ENCODE measurements at regions not wholly inside any gene's neighbourhood (a gene's known extent, or its start where the extent isn't known, plus 50 kb on each side); places are given as distances from the start of the nearest gene placed in this dataset.

DNA sequence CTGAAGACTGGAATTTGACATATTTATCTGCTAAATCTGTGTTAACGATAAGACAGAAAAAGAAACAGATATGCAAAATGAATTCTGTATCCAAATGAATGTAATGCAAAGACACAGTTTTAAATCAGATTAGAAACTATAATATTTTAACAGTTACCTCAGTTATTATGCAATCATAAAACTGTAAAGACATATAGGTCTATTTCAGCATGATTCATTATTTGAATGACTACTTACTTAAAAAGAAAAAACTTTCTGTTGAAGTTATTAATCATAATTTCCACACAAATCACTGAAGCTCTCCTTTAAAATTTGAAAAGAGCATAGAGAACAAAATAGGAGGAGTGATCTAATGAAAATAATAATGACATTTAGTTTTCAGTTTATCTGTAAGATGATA is 742.6 kb downstream of the FSCB start:
- H3K4me1 ChIP-seq (ENCODE audit: control insufficient read depth, insufficient read depth, low read length) = no peaks in the 10 kb centered on the region
- no peak for TF ChIP-seq ZNF354C (tag by site-specific recombination; IDR thresholded peaks at IDR 0.05; ENCODE audit: borderline replicate concordance, low read depth)
- no peak for TF ChIP-seq ZNF350 (tag by site-specific recombination; IDR thresholded peaks at IDR 0.05)
- no peak for TF ChIP-seq ZNF175 (tag by site-specific recombination; IDR thresholded peaks at IDR 0.05)
- no peak overlapping the region for H3K27ac ChIP-seq (ENCODE audit: extremely low read depth, low read depth, low read length)
- ChIA-PET CTCF (no interaction called here), POLR2A (no interaction called here)
- no peak overlapping the region for H3K4me3 ChIP-seq (ENCODE audit: low read depth, low read length)
- no peaks in the 10 kb centered on the region for H3K9me3 ChIP-seq (ENCODE audit: control insufficient read depth, insufficient read depth, low read depth, low read length)
- H3K36me3 ChIP-seq (ENCODE audit: control insufficient read depth in 2 of 2, insufficient read depth in 1 of 2, low read length in 2 of 2) = no peaks in the 10 kb centered on the region

- POLR2A ChIA-PET = no interaction called here
- no peaks in the 10 kb centered on the region for H3K4me1 ChIP-seq (ENCODE audit: control insufficient read depth, insufficient read depth, low read length)
- H3K4me3 ChIP-seq (ENCODE audit: low read depth, low read length) = no peak overlapping the region
- H3K36me3 ChIP-seq (ENCODE audit: control insufficient read depth in 2 of 2, insufficient read depth in 1 of 2, low read length in 2 of 2) = no peaks in the 10 kb centered on the region
- no peaks in the 10 kb centered on the region for H3K9me3 ChIP-seq (ENCODE audit: control insufficient read depth, insufficient read depth, low read depth, low read length)
- CTCF ChIA-PET = no interaction called here
- no peak overlapping the region for H3K27ac ChIP-seq (ENCODE audit: extremely low read depth, low read depth, low read length)
- TF ChIP-seq KLF1 (tag by site-specific recombination; IDR thresholded peaks at IDR 0.05) = no peak
- TF ChIP-seq TRIM28 (IDR thresholded peaks at IDR 0.05; ENCODE audit: borderline replicate concordance, low read length) = no peak
- TF ChIP-seq, protein P1, sequence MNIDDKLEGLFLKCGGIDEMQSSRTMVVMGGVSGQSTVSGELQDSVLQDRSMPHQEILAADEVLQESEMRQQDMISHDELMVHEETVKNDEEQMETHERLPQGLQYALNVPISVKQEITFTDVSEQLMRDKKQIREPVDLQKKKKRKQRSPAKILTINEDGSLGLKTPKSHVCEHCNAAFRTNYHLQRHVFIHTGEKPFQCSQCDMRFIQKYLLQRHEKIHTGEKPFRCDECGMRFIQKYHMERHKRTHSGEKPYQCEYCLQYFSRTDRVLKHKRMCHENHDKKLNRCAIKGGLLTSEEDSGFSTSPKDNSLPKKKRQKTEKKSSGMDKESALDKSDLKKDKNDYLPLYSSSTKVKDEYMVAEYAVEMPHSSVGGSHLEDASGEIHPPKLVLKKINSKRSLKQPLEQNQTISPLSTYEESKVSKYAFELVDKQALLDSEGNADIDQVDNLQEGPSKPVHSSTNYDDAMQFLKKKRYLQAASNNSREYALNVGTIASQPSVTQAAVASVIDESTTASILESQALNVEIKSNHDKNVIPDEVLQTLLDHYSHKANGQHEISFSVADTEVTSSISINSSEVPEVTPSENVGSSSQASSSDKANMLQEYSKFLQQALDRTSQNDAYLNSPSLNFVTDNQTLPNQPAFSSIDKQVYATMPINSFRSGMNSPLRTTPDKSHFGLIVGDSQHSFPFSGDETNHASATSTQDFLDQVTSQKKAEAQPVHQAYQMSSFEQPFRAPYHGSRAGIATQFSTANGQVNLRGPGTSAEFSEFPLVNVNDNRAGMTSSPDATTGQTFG (tag by site-specific recombination; IDR thresholded peaks at IDR 0.05; ENCODE audit: borderline replicate concordance) = no peak
- TF ChIP-seq ZBTB8A (tag by site-specific recombination; IDR thresholded peaks at IDR 0.05) = no peak
- TF ChIP-seq ZNF155 (tag by site-specific recombination; IDR thresholded peaks at IDR 0.05) = no peak
- TF ChIP-seq ZFP69B (tag by site-specific recombination; IDR thresholded peaks at IDR 0.05) = no peak
- no peak for TF ChIP-seq MYNN (tag by site-specific recombination; IDR thresholded peaks at IDR 0.05; ENCODE audit: borderline replicate concordance)
- TF ChIP-seq HOXD13 (CRISPR knock-in tag; IDR thresholded peaks at IDR 0.05; ENCODE audit: borderline replicate concordance) = no peak
- TF ChIP-seq ZNF114 (tag by site-specific recombination; IDR thresholded peaks at IDR 0.05) = no peak
- no peak for TF ChIP-seq ZNF157 (tag by site-specific recombination; IDR thresholded peaks at IDR 0.05)
- no peak for TF ChIP-seq ZNF404 (tag by site-specific recombination; IDR thresholded peaks at IDR 0.05)
- no peak for TF ChIP-seq ZNF777 (tag by site-specific recombination; IDR thresholded peaks at IDR 0.05; ENCODE audit: borderline replicate concordance)
Observed at GRCh38 chr14:43755707-43756106, 751.4 kb downstream of the FSCB start.

DNA sequence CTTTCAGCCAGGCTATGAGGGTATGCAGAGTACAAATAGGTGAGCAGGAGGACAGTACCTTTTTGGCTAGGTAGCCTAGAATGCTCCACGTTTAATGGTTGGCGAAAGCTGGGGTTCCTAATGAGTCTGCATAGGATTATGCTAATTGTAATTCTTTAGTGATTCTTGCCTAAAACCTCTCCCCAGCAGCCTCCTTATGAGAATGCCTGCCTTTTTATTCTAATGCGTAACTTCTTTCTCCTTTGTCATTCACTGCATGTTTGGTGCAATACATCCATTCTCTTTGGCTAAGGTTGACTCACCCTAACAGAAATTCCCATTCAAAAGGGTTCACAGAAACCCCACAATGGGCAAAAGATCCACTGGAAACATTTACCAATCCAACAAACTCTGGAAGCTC is 752.2 kb downstream of the FSCB start:
- Histone ChIP-seq H3K9me3 (ENCODE audit: control insufficient read depth, insufficient read depth, low read depth, low read length) (no peaks in the 10 kb centered on the region), H3K27ac (ENCODE audit: extremely low read depth, low read depth, low read length) (no peak overlapping the region), H3K36me3 (ENCODE audit: control insufficient read depth in 2 of 2, insufficient read depth in 1 of 2, low read length in 2 of 2) (no peaks in the 10 kb centered on the region), H3K4me3 (ENCODE audit: low read depth, low read length) (no peak overlapping the region), H3K4me1 (ENCODE audit: control insufficient read depth, insufficient read depth, low read length) (no peaks in the 10 kb centered on the region)
- no peak for TF ChIP-seq SP7 (tag by site-specific recombination; IDR thresholded peaks at IDR 0.05)
- TF ChIP-seq ZNF76 (tag by site-specific recombination; IDR thresholded peaks at IDR 0.05; ENCODE audit: borderline replicate concordance, low read depth) = no peak
- no peak for TF ChIP-seq ZNF510 (tag by site-specific recombination; IDR thresholded peaks at IDR 0.05; ENCODE audit: insufficient replicate concordance)
- TF ChIP-seq ZNF19 (tag by site-specific recombination; IDR thresholded peaks at IDR 0.05; ENCODE audit: low read depth) = no peak
- TF ChIP-seq, protein P2, sequence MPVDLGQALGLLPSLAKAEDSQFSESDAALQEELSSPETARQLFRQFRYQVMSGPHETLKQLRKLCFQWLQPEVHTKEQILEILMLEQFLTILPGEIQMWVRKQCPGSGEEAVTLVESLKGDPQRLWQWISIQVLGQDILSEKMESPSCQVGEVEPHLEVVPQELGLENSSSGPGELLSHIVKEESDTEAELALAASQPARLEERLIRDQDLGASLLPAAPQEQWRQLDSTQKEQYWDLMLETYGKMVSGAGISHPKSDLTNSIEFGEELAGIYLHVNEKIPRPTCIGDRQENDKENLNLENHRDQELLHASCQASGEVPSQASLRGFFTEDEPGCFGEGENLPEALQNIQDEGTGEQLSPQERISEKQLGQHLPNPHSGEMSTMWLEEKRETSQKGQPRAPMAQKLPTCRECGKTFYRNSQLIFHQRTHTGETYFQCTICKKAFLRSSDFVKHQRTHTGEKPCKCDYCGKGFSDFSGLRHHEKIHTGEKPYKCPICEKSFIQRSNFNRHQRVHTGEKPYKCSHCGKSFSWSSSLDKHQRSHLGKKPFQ (tag by site-specific recombination; IDR thresholded peaks at IDR 0.05) = no peak
- no peak for TF ChIP-seq KLF10 (tag by site-specific recombination; IDR thresholded peaks at IDR 0.05)
- no peak for TF ChIP-seq GLI2 (tag by site-specific recombination; IDR thresholded peaks at IDR 0.05; ENCODE audit: borderline replicate concordance, low read depth)
- TF ChIP-seq HOXA7 (CRISPR knock-in tag; IDR thresholded peaks at IDR 0.05; ENCODE audit: borderline replicate concordance) = no peak
- TF ChIP-seq, protein P3, sequence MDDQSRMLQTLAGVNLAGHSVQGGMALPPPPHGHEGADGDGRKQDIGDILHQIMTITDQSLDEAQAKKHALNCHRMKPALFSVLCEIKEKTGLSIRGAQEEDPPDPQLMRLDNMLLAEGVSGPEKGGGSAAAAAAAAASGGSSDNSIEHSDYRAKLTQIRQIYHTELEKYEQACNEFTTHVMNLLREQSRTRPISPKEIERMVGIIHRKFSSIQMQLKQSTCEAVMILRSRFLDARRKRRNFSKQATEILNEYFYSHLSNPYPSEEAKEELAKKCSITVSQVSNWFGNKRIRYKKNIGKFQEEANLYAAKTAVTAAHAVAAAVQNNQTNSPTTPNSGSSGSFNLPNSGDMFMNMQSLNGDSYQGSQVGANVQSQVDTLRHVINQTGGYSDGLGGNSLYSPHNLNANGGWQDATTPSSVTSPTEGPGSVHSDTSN (CRISPR knock-in tag; IDR thresholded peaks at IDR 0.05) = no peak
- no peak for TF ChIP-seq CTCF (tag by site-specific recombination; IDR thresholded peaks at IDR 0.05)
- TF ChIP-seq ZNF366 (tag by site-specific recombination; conservative IDR thresholded peaks at IDR 0.05) = no peak
- TF ChIP-seq ZBTB17 (tag by site-specific recombination; IDR thresholded peaks at IDR 0.05) = no peak
- TF ChIP-seq ZNF175 (tag by site-specific recombination; IDR thresholded peaks at IDR 0.05) = no peak
- ChIA-PET CTCF (no interaction called here), POLR2A (no interaction called here)

Measured in HEK293 (cell line).